Activated B cell treated with CpG ODN at 0.5 μM for 24 hours (primary cell): ENCODE measurements at regions not wholly inside any gene's neighbourhood (a gene's known extent, or its start where the extent isn't known, plus 50 kb on each side); places are given as distances from the start of the nearest gene placed in this dataset.

Experiments
- ATAC-seq: fragments of 200-7000 bp; cut with Tn5 transposase; one replicate; pipeline ENCODE4 v1.10.0; 2021; ENCODE audit warnings: low read depth, mild to moderate bottlenecking, moderate library complexity
- CTCF ChIA-PET: fragments of 350-600 bp; sonication (Branson Sonifier 250); formaldehyde crosslinking; loops from one replicate; lab custom pipeline; 2021; ENCODE audit warnings: antibody characterized with exemption; lab: Charles Lee
- POLR2A ChIA-PET: fragments of 350-600 bp; sonication (Branson Sonifier 250); formaldehyde crosslinking; loops from one replicate; lab custom pipeline; 2021; ENCODE audit warnings: antibody characterized with exemption; lab: Charles Lee
- DNase-seq: peaks from one replicate; pipeline ENCODE4 v3.0.0; 2022
- H3K27ac Mint-ChIP-seq: one replicate; pipeline ENCODE4 v1.8.0; 2020; ENCODE audit warnings: mixed read lengths
- H3K27me3 Mint-ChIP-seq: one replicate; pipeline ENCODE4 v1.8.0; 2021; ENCODE audit warnings: mixed read lengths
- H3K36me3 Mint-ChIP-seq: one replicate; pipeline ENCODE4 v1.8.0; 2021; ENCODE audit warnings: low read depth, mixed read lengths
- H3K4me1 Mint-ChIP-seq: one replicate; pipeline ENCODE4 v1.8.0; 2021; ENCODE audit warnings: mixed read lengths
- H3K4me3 Mint-ChIP-seq: one replicate; pipeline ENCODE4 v1.8.0; 2020; ENCODE audit warnings: mild to moderate bottlenecking, mixed read lengths
- H3K9me3 Mint-ChIP-seq: one replicate; pipeline ENCODE4 v1.8.0; 2020; ENCODE audit warnings: mixed read lengths
- intact Hi-C: fragments of 100-400 bp; cut with micrococcal nuclease; formaldehyde crosslinking; loops from one replicate; pipeline ENCODE4 v1.15.1; 2024
- TF ChIP-seq, protein P1 (sequence below): fragments of 200-600 bp; IDR thresholded peaks from one replicate; pipeline ENCODE4 v1.8.0; 2022; ENCODE audit warnings: antibody characterized with exemption, mild to moderate bottlenecking

DNA sequence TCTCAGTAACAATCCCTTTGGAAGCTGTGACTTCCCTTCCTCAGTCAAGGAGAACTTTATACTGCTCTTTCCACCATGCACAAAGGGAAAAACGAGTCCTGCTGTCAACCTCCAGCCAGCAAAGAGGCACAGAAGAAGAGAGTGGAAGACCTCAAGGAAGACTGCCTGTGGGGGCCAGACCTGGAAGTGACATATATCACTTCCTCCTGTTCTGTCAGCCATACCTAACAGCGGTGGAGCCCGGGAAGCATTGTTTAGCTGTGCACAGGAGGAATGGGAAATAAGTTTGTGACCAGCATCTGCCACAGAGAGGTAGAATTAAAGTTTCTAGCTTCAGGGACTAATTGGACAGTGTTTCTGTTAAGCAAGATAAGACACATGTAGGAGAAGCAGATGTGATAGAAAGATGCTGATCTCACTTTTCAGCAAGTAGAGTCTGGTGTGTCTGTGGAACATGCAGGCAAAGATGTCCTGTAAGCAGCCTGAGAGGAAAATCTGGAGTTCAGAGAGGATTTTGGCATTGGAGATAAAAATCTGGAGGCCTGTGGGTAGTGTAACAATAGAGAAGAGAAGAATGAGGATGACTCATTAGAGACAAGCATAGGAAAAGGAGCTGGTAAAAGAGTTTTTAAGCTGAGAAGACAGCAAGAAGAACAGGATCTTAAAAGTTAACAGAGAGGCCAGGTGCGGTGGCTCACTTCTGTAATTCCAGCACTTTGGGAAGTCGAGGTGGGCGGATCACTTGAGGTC lies 141.6 kb upstream of the CPSF6 start:
- no peak for ATAC-seq
- Mint-ChIP-seq H3K27me3 (peaks cover 9% of the 10 kb centered on the region), H3K4me1 (peaks cover 12% of the 10 kb centered on the region), H3K4me3 (no peak overlapping the region), H3K36me3 (no peaks in the 10 kb centered on the region), H3K27ac (no peak overlapping the region), H3K9me3 (no peaks in the 10 kb centered on the region)
- TF ChIP-seq, protein P1, sequence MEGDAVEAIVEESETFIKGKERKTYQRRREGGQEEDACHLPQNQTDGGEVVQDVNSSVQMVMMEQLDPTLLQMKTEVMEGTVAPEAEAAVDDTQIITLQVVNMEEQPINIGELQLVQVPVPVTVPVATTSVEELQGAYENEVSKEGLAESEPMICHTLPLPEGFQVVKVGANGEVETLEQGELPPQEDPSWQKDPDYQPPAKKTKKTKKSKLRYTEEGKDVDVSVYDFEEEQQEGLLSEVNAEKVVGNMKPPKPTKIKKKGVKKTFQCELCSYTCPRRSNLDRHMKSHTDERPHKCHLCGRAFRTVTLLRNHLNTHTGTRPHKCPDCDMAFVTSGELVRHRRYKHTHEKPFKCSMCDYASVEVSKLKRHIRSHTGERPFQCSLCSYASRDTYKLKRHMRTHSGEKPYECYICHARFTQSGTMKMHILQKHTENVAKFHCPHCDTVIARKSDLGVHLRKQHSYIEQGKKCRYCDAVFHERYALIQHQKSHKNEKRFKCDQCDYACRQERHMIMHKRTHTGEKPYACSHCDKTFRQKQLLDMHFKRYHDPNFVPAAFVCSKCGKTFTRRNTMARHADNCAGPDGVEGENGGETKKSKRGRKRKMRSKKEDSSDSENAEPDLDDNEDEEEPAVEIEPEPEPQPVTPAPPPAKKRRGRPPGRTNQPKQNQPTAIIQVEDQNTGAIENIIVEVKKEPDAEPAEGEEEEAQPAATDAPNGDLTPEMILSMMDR: no peak
- POLR2A ChIA-PET: no interaction called here
- intact Hi-C loops: no loop called here
- DNase-seq: no peak
- CTCF ChIA-PET: no interaction called here

DNA sequence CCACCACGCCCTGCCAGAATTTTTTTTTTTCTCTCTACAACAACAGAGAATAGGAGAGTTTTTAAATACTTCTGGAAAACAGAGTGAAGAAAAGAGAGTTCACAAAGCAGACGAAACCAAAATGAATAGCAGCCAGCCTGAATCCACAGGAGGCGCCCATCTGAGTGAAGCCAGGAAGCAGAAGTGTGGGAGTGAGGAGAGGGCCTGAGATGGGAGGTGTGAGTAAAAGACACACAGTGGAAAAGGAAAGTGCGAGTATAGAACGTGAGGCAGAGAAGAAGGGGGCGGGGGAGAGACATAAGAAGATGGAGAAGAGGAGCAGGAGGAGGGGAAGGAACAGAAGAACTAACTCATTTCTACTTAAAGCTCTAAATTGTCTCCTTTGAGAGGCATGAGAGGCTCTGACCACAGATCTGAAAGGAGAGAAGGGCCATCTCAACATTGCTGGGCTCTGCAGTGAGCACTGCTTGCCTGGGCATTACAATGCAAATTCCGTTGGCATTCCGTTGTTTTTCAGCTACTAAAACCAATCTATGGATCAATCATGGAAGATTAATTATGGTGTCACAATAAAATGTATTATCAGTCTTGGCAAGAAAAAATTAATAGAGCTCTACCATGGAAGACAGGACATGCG lies 140.1 kb upstream of the CPSF6 start:
- no peak overlapping the region for H3K27ac Mint-ChIP-seq
- H3K9me3 Mint-ChIP-seq: no peaks in the 10 kb centered on the region
- H3K36me3 Mint-ChIP-seq: no peaks in the 10 kb centered on the region
- no peak for DNase-seq
- no peak overlapping the region for H3K4me3 Mint-ChIP-seq
- peaks cover 23% of the 10 kb centered on the region for H3K4me1 Mint-ChIP-seq
- POLR2A ChIA-PET: no interaction called here
- TF ChIP-seq, protein P1: no peak
- CTCF ChIA-PET: no interaction called here
- H3K27me3 Mint-ChIP-seq: peaks cover 7% of the 10 kb centered on the region
- no peak for ATAC-seq
- intact Hi-C loops: no loop called here

DNA sequence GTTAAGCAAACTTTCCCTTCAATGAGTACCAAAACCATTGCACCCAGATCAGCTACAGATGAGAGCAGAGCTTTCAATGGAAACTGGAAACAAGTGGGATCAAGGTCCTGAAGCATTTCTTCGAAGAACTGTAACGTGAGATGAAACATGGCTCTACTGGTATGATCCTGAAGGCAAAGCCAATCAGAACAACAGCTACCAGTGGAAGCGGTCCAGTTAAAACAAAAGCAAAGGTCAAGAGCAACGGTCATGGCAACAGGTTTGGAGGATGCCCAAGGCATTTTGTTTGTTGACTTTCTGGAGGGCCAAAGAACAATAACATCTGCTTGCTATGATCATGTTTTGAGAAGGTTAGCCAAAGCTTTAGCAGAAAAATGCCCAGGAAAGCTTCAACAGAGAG lies 137.9 kb upstream of the CPSF6 start:
- ATAC-seq (no peak), DNase-seq (no peak)
- Mint-ChIP-seq H3K27ac (no peak overlapping the region), H3K4me1 (peaks cover 23% of the 10 kb centered on the region), H3K9me3 (no peaks in the 10 kb centered on the region), H3K27me3 (peaks cover 7% of the 10 kb centered on the region), H3K4me3 (no peak overlapping the region), H3K36me3 (no peaks in the 10 kb centered on the region)
- TF ChIP-seq, protein P1: no peak
- POLR2A ChIA-PET: no interaction called here
- intact Hi-C loops: no loop called here
- CTCF ChIA-PET: no interaction called here

DNA sequence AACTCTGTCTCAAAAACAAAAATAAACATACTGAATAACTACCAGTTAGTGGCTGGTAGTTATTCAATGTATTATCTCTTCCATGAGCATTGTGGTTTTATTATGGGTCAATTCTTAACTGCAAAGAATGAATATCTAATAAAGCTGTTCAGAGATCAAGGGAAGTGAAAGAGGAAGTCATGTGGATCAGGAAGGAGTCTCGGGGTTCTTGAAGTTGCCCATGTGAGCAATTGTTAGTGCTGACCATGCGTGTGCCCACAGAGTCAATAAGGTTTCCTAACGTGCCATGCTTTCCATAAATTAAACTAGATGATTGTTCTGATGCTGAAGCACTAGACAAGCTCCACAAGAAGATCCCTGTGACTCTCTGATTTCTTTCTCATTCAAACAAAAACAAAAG lies 136.5 kb upstream of the CPSF6 start:
- Mint-ChIP-seq H3K9me3 (no peaks in the 10 kb centered on the region), H3K4me3 (no peak overlapping the region), H3K27ac (no peak overlapping the region), H3K4me1 (peaks cover 23% of the 10 kb centered on the region), H3K27me3 (peaks cover 7% of the 10 kb centered on the region), H3K36me3 (no peaks in the 10 kb centered on the region)
- DNase-seq (no peak), ATAC-seq (peak; percentile 52)
- POLR2A ChIA-PET: no interaction called here
- TF ChIP-seq, protein P1: no peak
- intact Hi-C loops: no loop called here
- CTCF ChIA-PET: no interaction called here

DNA sequence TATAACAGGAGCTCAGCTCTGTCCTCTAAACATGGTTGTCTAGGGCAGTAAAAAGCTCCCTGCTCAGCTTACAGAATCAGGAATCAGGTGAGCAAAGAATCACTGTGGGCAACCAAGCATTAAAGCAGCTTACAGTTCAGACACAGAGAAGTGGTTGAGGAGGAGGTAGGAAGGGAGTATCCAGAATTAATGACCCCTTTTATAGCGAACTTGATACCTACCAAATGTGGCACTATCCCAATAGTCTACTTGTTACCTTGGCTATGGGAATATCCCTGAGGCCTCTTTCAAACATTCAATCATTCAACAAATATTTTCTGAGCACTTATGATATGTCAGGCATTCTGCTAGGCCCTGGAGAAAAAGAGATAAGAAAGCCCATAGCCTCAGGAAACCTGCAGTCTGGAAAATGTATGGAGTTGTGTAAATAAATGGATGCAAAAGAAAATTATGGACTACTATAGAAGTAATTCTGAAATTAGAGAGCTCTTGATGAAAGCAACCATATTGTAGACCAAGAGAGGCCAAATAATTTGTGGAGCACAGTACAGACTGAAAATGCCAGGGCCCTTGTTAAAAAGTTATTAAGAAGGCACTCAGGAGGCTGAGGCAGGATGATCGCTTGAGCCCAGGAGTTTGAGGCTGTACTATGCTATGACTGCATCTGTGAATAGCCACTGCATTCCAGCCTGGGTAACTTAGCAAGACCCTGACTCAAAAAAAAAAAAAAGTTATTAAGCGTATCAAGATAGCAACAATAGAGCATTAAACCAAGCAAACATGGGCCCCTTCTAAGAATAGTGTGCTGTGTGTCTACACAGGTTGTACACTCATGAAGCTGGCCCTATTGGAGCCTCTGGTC lies 134.0 kb upstream of the CPSF6 start:
- Mint-ChIP-seq H3K27me3 (peaks cover 12% of the 10 kb centered on the region), H3K4me1 (peaks cover 23% of the 10 kb centered on the region), H3K36me3 (no peaks in the 10 kb centered on the region), H3K4me3 (no peak overlapping the region), H3K9me3 (no peaks in the 10 kb centered on the region), H3K27ac (no peak overlapping the region)
- ChIA-PET POLR2A (no interaction called here), CTCF (no interaction called here)
- TF ChIP-seq, protein P1: no peak
- ATAC-seq: no peak
- DNase-seq: no peak
- intact Hi-C loops: no loop called here
